Stimulated activated CD4-positive, alpha-beta T cell treated with anti-CD3 and anti-CD28 coated beads, TNF-alpha, amount 100 ng/mL, for 48 hours (primary cell): ENCODE measurements at regions not wholly inside any gene's neighbourhood (a gene's known extent, or its start where the extent isn't known, plus 50 kb on each side); places are given as distances from the start of the nearest gene placed in this dataset.
"Not testable (repeated sequence)": the region's sequence is repeated elsewhere in the genome, so short reads cannot be mapped to it uniquely, and the experiment has no call there.

Experiments
- DNase-seq, 3 donors: peaks; one replicate each; pipeline ENCODE4 v3.0.0-alpha.2; 2020; ENCODE audit warnings: low read depth in 3 of 3

DNA sequence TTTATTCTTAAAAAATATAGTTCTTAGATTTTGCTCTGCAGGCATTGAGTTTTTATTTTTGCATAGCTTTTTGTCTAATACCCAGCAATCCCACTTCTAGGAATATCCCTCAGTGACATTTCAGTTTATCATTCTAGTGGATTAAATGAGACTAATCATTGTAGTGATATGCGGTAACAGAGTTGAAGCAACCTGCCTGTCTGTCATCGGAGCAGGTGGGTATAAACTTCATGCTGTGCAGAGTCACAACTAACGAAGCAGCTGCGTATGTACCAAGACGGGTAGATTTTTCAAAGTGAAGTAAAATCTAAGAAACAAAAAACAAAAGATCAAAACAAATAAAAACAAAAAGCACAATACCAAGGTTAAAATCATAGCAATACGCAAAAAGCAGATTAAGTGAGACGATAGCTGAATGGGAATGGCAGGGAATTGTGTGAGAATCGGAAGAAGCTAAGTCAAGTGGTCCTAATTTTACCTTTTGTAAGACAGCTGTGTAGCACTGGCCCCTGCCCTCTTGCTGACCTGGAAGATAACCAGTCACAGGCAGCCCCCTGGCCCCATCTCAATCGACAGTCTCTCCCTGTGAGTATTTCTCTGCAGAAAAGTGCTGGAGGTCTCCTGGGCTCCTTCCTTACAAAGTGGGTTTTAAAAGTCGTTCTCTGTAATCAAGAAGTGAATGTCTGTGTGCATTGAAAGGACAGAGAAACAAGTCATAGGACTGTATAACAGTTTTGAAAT lies 169.2 kb downstream of the OR2B2 start:
- no peak for DNase-seq

DNA sequence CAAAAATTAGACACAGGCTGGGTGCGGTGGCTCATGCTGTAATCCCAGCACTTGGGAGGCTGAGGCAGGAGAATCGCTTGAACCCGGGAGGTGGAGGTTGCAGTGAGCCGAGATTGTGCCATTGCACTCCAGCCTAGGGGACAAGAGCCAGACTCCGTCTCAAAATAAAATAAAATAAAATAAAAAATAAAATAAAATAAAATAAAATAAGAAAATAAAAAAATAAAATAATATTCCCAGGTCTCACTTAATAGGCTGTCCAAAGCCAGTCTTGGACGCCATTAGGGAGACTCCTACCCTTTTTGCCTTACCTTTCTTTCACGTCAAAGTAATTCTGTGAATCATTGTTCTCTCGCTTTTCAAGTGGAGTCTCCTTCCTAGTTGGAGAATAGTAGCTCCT lies 172.3 kb downstream of the OR2B2 start:
- DNase-seq = not testable (repeated sequence)

DNA sequence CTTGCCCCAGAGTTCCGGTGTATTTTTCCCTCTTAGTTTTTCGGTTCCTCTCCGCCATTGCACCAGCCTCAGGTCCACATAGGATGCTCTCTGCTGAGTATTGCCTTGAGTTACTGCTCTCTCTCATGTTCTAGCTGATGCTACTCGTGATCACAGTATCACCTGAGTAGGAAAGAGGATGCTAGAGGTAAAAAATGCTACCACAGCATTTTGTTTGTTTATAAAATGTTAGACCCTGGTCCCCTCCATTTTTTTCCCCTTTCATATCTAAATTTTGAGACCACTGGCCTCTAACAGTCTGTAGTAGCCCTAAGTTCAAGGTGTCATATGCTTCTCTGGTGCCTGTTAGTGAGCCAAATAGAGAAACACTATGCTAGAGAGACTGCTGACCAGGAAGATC lies 175.5 kb downstream of the OR2B2 start:
- no peak for DNase-seq

DNA sequence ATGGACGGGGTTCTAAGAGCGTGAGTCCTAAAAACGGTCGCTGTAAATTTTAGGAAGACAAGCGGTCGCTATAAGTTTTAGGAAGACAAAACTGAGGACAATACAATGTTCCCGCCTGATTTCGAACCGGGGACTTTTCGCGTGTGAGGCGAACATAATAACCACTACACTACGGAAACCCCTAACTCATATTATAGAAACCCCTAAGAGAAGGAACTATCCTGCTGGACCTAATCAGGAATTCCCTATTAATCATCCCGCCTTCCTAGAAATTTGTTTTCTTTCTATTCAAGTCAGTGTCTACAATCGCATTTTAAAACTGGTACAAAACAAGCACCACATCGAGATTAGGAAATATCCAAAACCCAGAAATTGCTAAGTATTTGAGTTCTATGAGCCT lies 183.8 kb downstream of the OR2B2 start:
- no peak for DNase-seq

DNA sequence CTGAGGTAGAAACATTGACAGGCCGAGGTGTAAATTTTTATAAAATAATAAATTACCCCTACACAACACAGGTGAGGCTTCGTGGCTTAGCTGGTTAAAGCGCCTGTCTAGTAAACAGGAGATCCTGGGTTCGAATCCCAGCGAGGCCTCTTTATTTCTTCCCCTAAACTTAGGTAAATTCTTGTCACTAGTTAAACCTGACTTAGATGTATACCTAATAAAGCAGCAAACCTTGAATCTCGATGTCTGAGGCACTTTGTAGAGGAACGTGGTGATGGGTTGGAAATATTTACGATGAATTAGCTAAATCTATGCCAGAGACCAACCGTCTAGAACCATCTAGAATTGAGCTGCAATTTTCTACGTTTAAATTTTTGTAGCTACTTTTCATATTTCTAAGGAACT lies 185.6 kb downstream of the OR2B2 start:
- DNase-seq = no peak

DNA sequence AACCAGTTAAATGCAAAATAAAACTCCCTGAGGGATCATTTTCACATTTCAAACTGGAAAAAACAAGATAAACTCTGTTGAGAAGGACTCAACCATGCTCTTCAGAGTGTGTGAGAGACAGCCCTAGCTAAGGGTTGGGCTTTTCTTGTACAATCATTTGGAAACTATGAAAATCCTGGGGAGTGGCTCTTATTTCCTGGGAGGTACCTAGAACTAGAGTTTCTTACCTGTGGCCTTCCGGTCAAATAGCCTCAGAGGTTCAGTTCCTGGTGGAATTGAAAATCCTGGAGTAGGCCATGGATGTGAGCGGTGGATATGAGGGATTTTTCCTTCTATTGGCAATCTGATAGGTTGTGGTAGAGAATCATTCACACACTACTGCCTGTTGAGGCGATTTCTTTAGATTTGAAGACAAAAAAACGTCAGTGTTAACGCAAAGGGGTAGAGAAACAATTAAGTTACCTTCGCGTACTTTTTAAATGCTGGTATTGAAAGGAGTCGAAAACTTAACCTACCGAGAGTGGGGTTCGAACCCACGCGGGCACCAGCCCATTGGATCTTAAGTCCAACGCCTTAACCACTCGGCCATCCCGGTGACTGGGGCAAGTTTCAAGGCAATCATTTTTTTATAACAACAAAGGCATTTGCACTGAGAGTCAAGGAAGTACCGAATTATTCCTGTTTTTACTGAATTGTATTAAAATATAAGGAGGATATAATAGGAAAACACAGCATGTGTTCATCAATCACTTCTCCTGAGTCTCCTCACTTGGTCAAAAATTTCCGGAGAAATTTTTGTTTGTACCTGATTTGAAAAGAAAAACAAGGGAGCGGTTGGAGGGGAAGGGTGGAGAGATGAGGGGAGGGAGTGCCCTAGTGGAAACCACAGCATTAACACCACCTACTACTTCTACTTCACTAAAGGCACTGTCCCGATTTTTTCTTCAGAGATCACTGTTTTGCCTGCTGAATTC lies 191.3 kb downstream of the OR2B2 start:
- DNase-seq = peak in 1 of 3 donors; percentile 12

DNA sequence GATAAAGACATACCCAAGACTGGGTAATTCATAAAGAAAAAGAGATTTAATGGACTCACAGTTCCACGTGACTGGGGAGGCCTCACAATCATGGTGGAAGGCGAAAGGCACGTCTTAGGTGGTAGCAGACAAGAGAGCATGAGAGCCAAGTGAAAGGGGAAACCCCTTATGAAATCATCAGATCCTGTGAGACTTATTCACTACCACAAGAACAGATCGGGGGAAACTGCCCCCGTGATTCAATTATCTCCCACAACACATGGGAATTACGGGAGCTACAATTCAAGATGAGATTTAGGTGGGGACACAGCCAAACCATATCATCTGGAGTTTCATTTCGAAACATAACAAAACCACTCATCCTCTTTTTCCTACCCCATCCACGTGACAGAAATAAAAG lies 193.2 kb downstream of the OR2B2 start:
- not testable (repeated sequence) for DNase-seq

DNA sequence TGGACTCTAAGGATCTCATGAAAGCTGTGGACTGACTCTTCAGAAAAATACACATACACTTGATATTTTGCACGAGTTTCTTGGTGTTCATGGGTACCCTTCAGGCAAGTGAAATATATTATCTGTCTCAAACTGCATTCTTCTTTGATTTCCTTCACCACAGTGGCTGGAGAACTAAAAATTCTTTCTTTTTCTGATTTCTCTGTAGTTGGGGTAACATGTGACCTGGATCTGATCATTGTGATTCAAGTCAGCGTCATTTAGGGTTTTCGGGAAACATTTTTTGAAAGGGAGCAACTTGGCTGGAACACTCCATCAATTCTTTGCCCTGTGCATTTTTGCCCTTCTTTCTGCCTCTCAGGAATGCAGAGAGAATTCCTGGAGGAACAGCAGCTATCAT lies 205.8 kb downstream of the OR2B2 start:
- DNase-seq = no peak

DNA sequence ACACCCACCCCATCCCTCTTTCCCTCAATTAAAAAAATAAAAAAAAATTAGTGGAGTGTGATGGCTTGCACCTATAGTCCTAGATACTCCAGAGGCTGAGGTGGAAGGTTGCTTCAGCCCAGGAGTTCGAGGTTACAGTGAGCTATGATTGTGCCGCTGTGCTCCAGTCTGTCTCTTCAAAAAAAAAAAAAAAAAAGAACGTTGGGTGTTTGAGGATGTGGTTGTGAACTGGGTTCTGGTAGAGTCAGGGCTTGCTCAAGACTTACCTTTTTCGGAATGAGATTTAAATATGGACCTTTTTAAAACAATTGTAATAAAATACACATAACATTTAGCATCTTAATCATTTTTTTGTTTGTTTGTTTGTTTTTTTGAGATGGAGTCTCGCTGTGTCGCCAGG lies 211.9 kb downstream of the OR2B2 start:
- no peak for DNase-seq

DNA sequence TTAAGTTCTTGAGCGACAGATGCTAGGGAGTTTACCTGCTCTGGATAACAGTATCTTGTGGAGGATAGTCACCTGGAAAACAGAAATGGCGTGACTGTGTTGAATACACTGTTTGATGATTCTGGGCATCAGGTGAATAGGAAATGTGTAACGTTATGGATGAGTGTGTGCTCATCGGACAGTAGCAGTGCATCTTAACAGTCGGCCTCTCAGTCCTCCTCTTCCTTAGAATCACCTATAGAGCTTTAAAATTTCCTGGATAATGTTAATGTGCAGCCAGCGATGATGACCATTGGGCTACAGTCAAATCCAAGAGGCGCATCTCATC lies 217.7 kb downstream of the OR2B2 start:
- DNase-seq = no peak

DNA sequence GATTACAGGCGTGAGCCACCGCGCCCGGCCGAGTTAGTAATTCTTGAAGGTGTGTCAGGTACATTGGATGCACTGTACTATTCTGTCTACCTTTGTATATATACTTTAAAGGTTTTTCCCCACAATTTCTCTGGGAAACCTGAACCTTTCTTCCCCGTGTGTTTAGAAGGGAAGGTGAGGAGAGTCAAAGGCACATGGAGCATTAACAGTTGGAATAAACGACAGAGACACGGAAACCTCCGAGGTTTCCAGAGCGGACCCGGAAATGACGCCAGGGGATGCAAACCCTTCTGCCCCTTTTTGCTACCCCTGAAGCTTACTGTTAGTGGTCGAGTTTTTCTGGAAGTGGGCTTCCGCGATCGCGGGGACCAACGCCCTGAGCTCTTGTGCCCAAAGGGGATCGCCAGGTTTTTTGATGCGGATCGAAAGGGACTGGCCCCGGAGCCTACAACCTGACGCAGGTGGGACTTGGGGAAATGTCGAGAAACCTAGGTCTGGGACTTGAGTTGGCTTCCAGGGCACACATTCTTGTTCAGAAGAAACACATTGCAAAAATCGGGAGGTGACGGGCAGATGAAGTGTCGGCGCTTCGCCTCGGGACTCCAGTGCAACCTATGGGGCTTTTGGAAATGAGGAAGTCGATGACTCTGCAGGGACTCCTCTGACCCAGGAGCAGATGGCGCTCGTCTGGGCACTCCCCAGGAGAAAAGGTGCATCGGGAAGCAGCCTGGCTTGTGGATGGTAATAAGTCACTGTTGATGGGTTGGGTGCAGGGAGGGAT lies 218.2 kb downstream of the OR2B2 start:
- DNase-seq = no peak

DNA sequence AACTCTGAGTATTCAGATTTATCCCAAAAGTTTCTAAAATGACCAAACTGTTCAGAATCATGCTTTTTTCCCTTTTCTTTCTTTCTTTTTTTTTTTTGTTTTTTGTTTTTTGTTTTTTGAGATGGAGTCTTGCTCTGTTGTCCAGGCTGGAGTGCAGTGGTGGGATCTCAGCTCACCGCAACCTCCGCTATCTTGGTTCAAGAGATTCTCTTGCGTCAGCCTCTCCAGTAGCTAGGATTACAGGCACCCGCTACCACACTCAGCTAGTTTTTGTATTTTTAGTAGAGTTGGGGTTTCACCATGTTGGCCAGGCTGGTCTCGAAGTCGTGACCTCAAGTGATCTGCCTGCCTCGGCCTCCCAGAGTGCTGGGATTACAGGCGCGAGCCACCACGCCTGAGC lies 219.2 kb upstream of the ZNF184 start:
- not testable (repeated sequence) for DNase-seq

DNA sequence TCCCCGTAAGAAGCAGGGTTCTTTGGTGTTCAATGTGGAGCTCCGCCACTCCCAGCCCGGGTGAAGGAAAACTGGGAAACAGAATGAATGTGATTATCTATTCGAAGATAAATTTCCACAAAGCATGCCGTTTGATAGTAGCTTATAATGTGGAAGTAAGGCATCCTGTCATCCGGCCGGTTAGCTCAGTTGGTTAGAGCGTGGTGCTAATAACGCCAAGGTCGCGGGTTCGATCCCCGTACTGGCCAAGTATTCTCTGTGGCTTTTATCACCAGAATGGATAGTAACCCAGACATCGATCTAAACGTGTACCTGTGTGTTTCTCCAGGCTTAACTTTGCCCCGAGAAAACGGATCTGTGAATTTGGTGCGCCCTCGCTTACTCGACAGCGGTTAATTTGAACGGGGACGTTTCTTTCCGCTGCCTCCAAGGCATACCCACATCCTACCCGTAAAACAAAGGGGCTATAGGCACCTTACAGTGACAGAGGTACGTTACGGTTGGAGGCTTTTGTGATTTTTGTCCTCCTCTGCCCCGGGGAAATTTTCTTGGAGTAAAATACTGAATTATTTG lies 215.2 kb upstream of the ZNF184 start:
- DNase-seq = peak; percentile 70 to 79 (median 75)

DNA sequence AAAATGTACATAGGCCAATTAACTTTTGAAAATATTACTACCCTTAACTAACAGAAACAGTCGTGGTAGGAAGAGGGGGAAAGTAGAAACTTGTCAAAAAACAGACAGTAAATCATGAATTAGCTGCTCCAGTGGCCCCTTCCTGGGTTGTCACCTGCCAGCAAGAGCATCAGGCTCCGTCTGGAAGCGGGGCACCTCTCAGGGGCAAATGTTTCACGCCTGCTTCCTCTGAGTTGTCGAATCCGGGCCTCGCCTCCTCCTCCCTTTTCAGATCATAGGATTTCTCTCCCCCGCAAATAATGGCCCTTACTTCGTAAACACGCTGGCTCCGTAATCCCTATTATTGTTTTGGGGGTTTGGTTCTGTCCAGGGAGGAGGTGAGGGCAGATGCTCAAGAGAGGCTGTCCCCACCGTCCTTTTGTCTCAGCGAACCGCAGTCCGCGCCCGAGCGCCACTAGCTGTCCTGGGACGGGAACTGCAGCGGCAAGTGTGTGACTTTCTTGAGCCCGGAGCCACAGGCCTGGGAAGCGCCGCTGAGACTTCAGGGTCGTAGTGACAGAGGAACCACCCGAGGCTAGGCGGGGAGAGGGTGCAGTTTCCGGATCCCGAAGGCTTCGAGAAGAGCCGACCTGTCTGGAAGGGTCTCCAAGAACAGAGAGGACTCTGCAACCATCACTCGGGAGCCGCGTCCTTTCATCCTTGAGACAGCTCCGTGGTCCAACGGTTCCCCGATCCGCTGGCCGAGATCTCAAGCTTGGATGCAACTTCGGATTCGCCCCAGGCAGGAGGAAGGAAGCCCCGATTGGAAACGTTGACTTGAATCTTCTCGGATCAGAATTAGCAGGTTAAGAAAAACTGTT lies 214.5 kb upstream of the ZNF184 start:
- DNase-seq = peak; percentile 66 to 73 (median 70)

DNA sequence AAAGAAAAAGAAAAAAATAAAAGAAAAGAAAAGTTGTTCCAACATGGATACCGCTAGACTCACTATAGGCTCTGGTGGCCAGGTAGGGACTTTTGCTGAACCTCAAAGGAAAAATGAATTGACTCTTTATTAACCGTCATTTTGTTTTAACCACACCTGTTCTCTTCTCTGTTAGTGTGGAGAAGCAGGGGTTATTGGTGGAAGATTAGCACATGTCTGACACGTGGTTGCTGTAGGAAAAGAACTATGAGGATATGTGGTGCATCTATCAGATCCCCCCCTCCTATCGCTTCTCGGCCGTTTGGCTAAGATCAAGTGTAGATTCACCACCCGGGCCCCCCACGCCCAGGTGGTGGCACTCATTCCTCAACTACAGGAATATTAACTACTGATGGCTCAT lies 212.4 kb upstream of the ZNF184 start:
- DNase-seq = no peak

DNA sequence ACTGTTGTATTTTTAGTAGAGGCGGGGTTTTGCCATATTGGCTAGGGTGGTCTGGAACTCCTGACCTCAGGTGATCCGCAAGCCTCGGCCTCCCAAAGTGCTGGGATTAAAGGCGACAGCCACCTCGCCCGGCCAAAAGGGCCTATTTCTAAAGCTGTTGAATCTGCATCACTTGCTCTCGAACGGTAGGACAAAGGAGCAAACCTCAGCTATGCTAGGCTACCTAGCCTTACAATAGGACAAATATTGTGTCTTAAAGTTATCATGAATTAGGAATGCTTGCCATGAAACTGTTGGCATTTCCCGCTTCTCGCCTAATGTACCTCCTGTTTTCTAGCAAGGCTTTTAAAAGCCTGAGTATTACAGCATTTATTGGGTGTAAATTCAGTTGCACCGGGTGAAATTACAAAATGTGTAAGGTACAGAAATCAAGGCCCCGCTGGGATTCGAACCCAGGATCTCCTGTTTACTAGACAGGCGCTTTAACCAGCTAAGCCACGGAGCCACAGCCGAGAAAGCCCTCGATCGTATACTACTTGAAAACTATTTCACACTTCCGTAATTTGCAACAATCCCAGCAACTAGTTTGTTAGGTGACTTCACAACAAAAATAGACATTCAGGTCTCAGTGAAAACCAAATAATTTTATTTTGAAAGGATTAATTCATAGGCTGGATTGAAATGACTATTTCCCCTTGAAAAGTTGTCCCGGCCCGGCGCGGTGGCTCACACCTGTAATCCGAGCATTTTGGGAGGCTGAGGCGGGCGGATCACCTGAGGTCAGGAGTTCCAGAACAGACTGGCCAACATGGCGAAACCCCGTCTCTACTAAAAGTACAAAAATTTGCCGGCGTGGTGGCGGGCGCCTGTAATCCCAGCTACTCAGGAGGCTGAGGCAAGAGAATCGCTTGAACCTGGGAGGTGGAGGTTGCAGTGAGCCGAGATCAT lies 211.6 kb upstream of the ZNF184 start:
- peak in 1 of 3 donors; percentile 59 for DNase-seq

DNA sequence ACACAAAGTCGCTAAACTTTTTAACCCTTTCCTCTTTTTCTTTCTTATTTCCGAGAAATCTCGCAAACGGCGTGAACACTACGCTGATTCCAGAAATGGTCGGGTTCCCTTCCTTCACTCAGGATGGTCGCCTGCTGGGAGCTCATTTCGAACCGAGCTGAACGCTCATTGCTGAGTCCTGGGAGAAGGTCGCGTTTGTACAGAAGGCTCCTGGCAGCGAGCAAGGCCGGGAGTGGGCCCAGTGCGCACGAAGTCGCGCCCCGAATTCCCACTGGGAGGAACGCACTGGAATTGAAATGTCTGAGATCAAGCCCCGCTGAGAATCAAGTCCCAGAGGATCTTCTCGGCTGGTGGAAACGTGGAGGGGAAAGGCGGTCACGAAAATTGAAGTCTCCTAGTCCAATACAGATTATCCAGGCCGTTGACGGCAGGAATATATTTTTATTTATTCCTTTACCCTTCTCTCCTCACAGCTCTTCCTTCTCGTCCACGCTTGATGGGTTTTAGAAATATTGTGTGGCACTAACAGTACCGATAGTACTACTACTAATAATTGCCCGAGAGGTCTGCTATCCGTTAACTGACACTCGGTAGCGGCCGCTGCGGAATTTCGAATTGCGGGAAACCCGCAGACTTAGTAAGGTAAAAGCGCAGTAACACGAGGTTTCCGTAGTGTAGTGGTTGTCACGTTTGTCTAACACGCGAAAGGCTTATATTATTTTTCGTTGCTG lies 207.2 kb upstream of the ZNF184 start:
- no peak for DNase-seq

DNA sequence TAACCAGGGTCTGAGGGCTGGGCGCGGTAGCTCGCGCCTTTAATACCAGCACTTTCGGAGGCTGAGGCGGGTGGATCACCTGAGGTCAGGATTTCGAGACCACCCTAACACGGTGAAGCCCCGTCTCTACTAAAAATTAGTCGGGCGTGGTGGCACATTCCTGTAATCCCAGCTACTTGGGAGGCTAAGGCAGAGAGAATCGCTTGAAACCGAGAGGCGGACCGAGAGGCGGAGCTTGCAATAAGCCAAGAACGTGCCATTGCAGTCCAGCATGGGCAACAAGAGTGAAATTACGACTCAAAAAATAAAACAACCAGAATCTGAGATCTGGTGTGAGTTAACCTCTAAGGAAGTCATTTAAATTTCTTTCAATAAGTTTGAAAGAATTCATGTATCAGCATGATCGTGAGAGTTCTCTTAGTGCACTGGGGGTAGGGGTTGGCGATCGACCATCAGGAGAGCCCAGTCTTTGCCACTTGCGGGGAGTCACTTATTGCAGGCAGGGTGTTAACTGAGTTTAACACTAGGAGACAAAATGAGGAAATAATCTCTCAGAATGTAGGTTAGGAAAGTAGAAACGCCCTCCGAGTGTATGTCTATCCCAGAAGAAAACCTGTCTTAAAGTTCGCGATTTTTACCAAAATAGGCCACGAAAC lies 206.5 kb upstream of the ZNF184 start:
- no peak for DNase-seq

DNA sequence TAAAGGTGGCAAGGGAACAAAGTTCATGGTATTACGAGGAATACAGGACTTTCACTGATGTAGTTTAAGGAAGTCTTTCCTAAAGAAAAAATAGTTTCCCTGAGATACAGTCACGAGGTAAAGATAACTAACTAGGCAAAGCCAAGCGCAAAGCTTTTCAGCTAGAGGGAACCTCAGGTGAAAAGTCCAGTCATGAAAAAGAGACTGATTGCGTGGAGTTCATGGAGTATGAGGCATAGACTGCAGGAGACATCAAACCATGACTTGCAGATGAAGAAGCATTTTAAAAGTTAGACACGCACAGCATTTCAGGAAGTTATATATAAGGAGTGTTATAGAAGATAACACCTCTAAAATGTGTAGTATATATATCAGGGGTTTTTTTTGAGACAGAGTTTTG lies 205.6 kb upstream of the ZNF184 start:
- DNase-seq = no peak
